ENCODE measurements at regions not wholly inside any gene's neighbourhood (a gene's known extent, or its start where the extent isn't known, plus 50 kb on each side); places are given as distances from the start of the nearest gene placed in this dataset.

- no TSS peak for BruUV-seq (replicated peaks)
- H3K36me3 ChIP-seq (ENCODE audit: insufficient read depth, low read length, poor library complexity, severe bottlenecking) = no peaks in the 10 kb centered on the region
- CTCF ChIA-PET = no interaction called here
These were observed 255.6 kb upstream of the CTBP2 start for GRCh38 chr10:125415964-125416363.

GRCh38 chr10:125415006-125415633 is 254.8 kb upstream of the CTBP2 start:
- Histone ChIP-seq H3K4me1 (ENCODE audit: insufficient read depth, low read length, poor library complexity, severe bottlenecking) (no peaks in the 10 kb centered on the region), H3K27ac (ENCODE audit: low read depth, low read length, poor library complexity, severe bottlenecking) (no peak overlapping the region), H3K9me3 (ENCODE audit: low read depth, low read length, poor library complexity, severe bottlenecking) (no peaks in the 10 kb centered on the region), H3K36me3 (ENCODE audit: insufficient read depth, low read length, poor library complexity, severe bottlenecking) (no peaks in the 10 kb centered on the region), H3K27me3 (replicated peaks; ENCODE audit: insufficient read depth, low read depth, low read length, poor library complexity) (peaks cover 5% of the 10 kb centered on the region), H3K4me3 (ENCODE audit: low read depth, low read length, poor library complexity, severe bottlenecking) (no peak overlapping the region)
- CTCF ChIA-PET = no interaction called here
- TF ChIP-seq CTCF (conservative IDR thresholded peaks at IDR 0.05; ENCODE audit: low read depth, low read length) = no peak
- TF ChIP-seq EZH2 (IDR thresholded peaks at IDR 0.05; ENCODE audit: borderline replicate concordance, low read depth, low read length, poor library complexity, severe bottlenecking) = no peak
- no peak for DNase-seq (ENCODE audit: low spot score)
- intact Hi-C loops (cut with micrococcal nuclease; ENCODE audit: unreplicated experiment) = no loop called here
- POLR2A ChIA-PET (ENCODE audit: low non-redundant PET) = no interaction called here
- BruUV-seq (replicated peaks) = no TSS peak

More at GRCh38 chr10:125415964-125416363, 255.6 kb upstream of the CTBP2 start:
- TF ChIP-seq CTCF (conservative IDR thresholded peaks at IDR 0.05; ENCODE audit: low read depth, low read length) (no peak), EZH2 (IDR thresholded peaks at IDR 0.05; ENCODE audit: borderline replicate concordance, low read depth, low read length, poor library complexity, severe bottlenecking) (no peak)
- intact Hi-C loops (cut with micrococcal nuclease; ENCODE audit: unreplicated experiment) = no loop called here
- no peak for DNase-seq (ENCODE audit: low spot score)
- POLR2A ChIA-PET (ENCODE audit: low non-redundant PET) = no interaction called here
- Histone ChIP-seq H3K4me1 (ENCODE audit: insufficient read depth, low read length, poor library complexity, severe bottlenecking) (no peaks in the 10 kb centered on the region), H3K27me3 (replicated peaks; ENCODE audit: insufficient read depth, low read depth, low read length, poor library complexity) (no peaks in the 10 kb centered on the region), H3K4me3 (ENCODE audit: low read depth, low read length, poor library complexity, severe bottlenecking) (no peak overlapping the region), H3K27ac (ENCODE audit: low read depth, low read length, poor library complexity, severe bottlenecking) (no peak overlapping the region), H3K9me3 (ENCODE audit: low read depth, low read length, poor library complexity, severe bottlenecking) (no peaks in the 10 kb centered on the region)

GRCh38 chr10:125411724-125412123 is 251.4 kb upstream of the CTBP2 start:
- intact Hi-C loops (cut with micrococcal nuclease; ENCODE audit: unreplicated experiment) = no loop called here
- no peak for TF ChIP-seq CTCF (conservative IDR thresholded peaks at IDR 0.05; ENCODE audit: low read depth, low read length)
- TF ChIP-seq EZH2 (IDR thresholded peaks at IDR 0.05; ENCODE audit: borderline replicate concordance, low read depth, low read length, poor library complexity, severe bottlenecking) = no peak
- BruUV-seq (replicated peaks) = no TSS peak
- ChIA-PET POLR2A (ENCODE audit: low non-redundant PET) (no interaction called here), CTCF (no interaction called here)
- no peaks in the 10 kb centered on the region for H3K4me1 ChIP-seq (ENCODE audit: insufficient read depth, low read length, poor library complexity, severe bottlenecking)
- peaks cover 8% of the 10 kb centered on the region for H3K27me3 ChIP-seq (replicated peaks; ENCODE audit: insufficient read depth, low read depth, low read length, poor library complexity)
- no peak overlapping the region for H3K27ac ChIP-seq (ENCODE audit: low read depth, low read length, poor library complexity, severe bottlenecking)
- no peaks in the 10 kb centered on the region for H3K9me3 ChIP-seq (ENCODE audit: low read depth, low read length, poor library complexity, severe bottlenecking)
- no peak for DNase-seq (ENCODE audit: low spot score)
- no peak overlapping the region for H3K4me3 ChIP-seq (ENCODE audit: low read depth, low read length, poor library complexity, severe bottlenecking)
- no peaks in the 10 kb centered on the region for H3K36me3 ChIP-seq (ENCODE audit: insufficient read depth, low read length, poor library complexity, severe bottlenecking)
